Endometrial microvascular endothelial cells (primary cell): ENCODE measurements at regions not wholly inside any gene's neighbourhood (a gene's known extent, or its start where the extent isn't known, plus 50 kb on each side); places are given as distances from the start of the nearest gene placed in this dataset.
"Not testable (repeated sequence)": the region's sequence is repeated elsewhere in the genome, so short reads cannot be mapped to it uniquely, and the experiment has no call there.

Source experiments
- in situ Hi-C: cut with HindIII; loops from 2 replicates; pipeline ENCODE4 v1.10.0; 2017; ENCODE audit warnings: low sequenced_read_pairs, low pct_unique_long_range_greater_than_20kb; ENCODE audit errors: inconsistent ontology term

DNA sequence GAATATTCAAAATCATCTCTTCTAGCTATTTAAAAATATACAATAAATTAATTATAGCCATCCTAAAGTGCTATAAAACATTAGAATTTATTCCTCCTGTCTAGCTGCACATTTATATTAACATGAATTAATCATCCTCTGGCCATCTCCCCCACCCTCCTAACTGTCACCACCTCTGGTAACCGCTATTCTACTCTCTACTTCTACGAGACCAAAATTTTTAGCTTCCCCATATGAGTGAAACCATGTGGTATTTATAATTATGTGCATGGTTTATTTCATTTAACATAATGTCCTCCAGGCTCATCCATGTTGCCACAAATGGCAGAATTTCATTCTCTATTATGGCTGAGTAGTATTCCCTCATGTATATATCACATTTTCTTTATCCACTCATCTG is 265.2 kb downstream of the COG6 start:
- in situ Hi-C loops: no loop called here

- in situ Hi-C loops: no loop called here
These were observed 270.9 kb downstream of the COG6 start for GRCh38 chr13:39926345-39926744.

- in situ Hi-C loops: no loop called here
These were observed 272.8 kb downstream of the COG6 start for GRCh38 chr13:39928261-39928660.

- in situ Hi-C loops: no loop called here
These were observed 274.1 kb downstream of the COG6 start for GRCh38 chr13:39929583-39929982.

- in situ Hi-C loops: no loop called here
These were observed 274.6 kb downstream of the COG6 start for GRCh38 chr13:39930060-39930459.

DNA sequence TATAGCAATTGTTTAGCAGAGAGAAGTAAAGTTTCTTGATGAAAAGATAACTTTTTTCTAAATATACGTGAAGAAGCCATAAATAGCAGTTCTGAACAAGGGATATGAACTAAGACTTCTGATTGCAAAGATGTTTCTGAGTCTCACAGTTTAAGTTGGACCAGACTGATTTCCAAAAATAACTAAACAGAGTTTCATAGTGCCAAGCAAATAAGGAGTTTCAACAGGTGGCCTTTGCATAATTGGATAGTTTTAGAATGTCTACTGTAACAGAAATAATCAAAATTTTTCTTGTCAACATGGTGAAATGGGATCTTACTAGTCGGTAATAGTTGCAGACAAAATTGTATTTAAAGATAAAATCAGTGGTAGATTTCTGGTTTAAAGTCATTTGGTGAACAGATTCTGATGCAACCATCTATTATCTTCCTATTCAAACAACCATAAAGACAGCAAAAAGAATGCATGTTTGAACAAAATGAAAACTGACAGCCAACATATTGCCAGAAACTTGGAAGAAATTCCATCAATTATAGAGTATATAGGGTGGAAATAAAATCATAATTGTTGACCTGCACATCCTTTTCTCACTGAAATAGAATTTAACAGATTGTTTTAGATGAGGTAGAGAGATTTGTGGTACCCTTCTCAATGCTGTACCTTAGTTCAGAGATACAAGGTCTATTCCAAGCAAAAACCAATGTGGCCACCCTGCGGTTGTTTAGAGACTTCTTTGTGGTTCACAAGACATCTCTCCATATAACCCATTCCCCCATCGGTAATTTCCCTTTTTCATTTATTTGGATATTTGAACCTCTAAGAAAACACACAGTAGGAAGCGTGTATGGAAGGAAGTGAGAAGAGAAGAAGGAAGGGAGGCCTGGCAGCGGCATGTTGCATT is 275.3 kb downstream of the COG6 start:
- in situ Hi-C loops: no loop called here

GRCh38 chr13:39931505-39931904 is 276.0 kb downstream of the COG6 start:
- in situ Hi-C loops: no loop called here

DNA sequence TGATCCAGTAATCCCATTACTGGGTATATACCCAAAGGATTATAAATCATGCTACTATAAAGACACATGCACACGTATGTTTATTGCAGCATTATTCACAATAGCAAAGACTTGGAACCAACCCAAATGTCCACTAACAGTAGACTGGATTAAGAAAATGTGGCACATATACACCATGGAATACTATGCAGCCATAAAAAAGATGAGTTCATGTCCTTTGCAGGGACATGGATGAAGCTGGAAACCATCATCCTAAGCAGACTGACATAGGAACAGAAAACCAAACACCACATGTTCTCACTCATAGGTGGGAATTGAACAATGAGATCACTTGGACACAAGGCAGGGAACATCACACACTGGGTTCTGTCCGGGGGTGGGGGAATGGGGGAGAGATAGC is 277.1 kb downstream of the COG6 start:
- in situ Hi-C loops: not testable (repeated sequence)

- in situ Hi-C loops: no loop called here
These were observed 279.7 kb downstream of the COG6 start for GRCh38 chr13:39935155-39935554.

DNA sequence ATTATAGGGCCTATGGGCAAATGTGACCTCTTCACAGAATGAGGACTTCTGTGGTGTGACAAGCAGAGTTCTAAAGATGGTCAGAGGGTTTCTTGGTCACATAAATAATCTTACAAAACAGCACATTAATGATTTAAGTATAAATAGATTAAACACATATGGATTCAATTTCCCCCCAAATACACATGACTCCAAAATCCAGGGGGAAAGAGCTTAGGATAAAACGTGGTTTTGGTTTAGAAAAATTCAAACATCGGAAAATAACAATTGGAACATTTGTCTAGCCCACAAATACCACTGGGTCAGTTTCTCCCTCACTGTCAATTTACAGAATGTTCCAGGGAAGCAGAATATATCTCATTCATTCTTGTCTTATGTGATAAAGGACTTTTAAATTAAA is 283.1 kb downstream of the COG6 start:
- in situ Hi-C loops: no loop called here

GRCh38 chr13:39941236-39941635 is 285.8 kb downstream of the COG6 start:
- in situ Hi-C loops: no loop called here

GRCh38 chr13:39941911-39942551 is 286.6 kb downstream of the COG6 start:
- in situ Hi-C loops: no loop called here

DNA sequence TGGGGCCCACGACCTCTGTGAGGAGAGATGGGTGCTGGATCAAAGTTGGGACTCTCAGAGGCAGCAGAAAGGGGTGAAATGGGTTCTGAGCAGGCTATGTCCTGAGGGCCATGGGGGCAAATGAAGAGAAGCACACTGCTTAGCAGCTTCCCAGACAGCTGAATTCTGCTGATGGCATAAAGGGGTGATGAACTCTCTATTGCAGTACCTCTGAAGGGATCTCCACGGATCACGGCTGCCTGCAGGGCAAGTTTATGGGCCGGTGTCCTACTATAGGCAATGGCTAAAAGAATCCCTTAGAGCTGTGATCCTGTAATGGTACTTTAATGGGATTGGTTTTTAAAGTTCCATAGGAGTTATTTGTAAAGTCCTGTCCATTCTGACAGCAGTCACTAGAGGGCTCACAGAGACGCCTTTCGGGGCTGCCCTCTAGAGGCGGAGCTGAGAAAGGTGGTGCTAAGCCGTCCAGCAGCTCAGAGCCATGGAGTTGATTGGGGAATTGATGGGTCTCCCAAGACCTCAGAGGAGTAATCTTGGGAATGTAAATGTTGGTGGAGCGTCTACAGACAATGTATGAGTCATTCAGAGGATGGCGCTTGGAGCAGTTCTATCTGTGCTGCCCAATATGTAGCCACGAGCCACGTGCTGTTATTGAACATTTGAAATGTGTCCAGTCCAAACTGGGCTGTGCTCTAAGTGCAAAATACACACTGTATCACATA is 287.3 kb downstream of the COG6 start:
- in situ Hi-C loops: no loop called here

- in situ Hi-C loops: no loop called here
These were observed 288.2 kb downstream of the COG6 start for GRCh38 chr13:39943711-39944110.

GRCh38 chr13:39945226-39945625 is 289.8 kb downstream of the COG6 start:
- in situ Hi-C loops: no loop called here

DNA sequence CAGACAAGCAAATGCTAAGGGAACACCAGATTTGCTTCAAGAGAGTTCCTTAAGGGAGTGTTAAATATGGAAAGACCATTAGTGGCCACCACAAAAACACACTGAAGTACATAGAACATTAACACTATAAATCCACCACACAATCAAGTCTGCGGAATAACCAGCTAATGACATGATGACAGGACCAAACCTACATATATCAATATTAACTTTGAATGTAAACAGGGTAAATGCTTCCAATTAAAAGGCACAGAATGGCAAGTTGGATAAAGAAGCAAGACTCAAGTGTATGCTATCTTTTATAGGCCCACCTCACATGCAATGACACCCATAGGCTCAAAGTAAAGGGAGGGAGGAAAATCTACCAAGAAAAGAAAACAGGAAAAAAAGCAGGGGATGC is 291.3 kb downstream of the COG6 start:
- in situ Hi-C loops: no loop called here

GRCh38 chr13:39951301-39951700 is 295.8 kb downstream of the COG6 start:
- in situ Hi-C loops: no loop called here

DNA sequence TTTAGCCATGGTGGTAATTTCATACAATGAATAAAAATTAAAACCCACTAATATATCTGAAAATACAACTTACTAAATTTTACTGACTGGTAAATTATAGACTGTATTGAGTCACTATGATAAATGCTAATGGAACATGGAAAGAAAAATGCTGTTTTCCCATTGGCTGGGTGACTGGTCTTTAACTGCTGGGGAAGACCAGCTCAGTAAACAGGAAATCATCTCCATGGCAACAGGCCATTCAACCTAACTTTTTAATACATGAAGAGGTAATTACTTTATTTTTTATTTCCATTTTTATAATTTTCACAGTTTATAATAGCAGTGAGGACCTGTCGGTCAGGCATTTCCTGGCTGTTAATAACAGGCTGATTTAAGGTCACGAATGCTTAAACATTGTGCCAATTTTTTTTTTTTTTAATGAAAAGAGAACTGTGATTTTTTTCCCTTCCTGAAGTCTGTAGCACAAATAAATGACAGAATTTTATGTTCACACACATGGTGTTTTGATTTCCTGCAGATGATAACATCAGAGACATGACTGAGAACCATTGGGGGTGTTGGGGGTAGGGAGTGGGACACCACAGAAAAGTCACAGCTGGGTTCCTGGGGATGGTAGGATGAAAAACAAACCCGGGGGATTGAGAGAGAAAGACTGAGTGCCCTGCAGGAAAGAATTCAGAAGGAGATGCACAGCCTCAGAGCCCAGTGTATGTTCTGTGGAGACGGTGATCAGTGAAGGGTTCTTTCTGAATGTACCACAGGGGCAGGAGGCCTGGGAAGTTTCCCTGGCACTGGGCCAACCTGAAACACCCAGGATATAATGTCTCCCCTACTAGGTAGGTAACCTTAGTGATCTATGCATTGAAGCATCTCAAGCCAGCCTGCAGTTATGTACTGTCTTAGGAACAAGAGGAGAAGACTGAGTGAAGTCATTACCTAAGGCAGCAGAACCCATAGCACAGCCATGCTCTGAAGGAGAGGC is 297.1 kb downstream of the COG6 start:
- in situ Hi-C loops: no loop called here

DNA sequence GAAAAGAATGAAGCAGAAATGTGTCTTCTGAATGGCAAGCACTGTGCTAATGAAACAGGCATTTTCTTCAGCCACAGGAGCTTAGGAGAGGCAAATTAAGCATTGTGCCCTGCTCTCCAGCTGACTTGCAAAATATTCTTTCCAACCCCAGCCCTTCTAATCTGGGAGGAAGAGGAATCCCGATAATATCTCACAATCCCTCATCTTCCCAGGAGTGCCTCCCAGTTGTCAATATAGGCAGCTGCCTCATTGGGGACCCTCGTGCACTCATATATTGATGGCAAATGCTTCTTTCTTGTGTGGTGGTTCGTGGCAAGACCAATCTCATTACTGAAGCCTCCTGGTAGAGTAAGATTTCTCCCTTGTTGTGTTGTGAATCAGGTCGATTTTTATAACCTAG is 299.0 kb downstream of the COG6 start:
- in situ Hi-C loops: no loop called here
